H1 (cell line): ENCODE measurements at regions not wholly inside any gene's neighbourhood (a gene's known extent, or its start where the extent isn't known, plus 50 kb on each side); places are given as distances from the start of the nearest gene placed in this dataset.

Source experiments
- NANOG ChIP-seq: IDR thresholded peaks from 2 replicates; pipeline ENCODE4 v1.6.1; 2011; ENCODE audit warnings: low read length, low read depth, mild to moderate bottlenecking, inconsistent platforms; ENCODE audit not compliant: insufficient read depth, poor library complexity, severe bottlenecking
- POU5F1 ChIP-seq: IDR thresholded peaks from 2 replicates; pipeline ENCODE4 v1.6.1; 2011; ENCODE audit warnings: low read depth, mild to moderate bottlenecking, low read length, moderate library complexity
- RBBP5 ChIP-seq: IDR thresholded peaks from 2 replicates; pipeline ENCODE4 v1.7.1; 2012; ENCODE audit warnings: low read depth, mild to moderate bottlenecking, inconsistent platforms, low read length, moderate library complexity, borderline replicate concordance
- SUZ12 ChIP-seq: fragments of 200-600 bp; sonication (generic); IDR thresholded peaks from 2 replicates; pipeline ENCODE4 v1.6.1; 2012; ENCODE audit warnings: mild to moderate bottlenecking, inconsistent platforms, low read length, moderate library complexity, mixed read lengths

- TF ChIP-seq NANOG, result no peak
- TF ChIP-seq RBBP5, result no peak
- TF ChIP-seq POU5F1, result no peak
- no peak for TF ChIP-seq SUZ12
- TF ChIP-seq, all 59 proteins: peak for 0
Measured at GRCh38 chr15:69974321-69974720, 123.4 kb downstream of the TLE3 start (continued).
